NCI-H2196 treated with DMSO at 0.1 percent for 48 hours (cell line): ENCODE measurements at regions not wholly inside any gene's neighbourhood (a gene's known extent, or its start where the extent isn't known, plus 50 kb on each side); places are given as distances from the start of the nearest gene placed in this dataset.
"Not testable (repeated sequence)": the region's sequence is repeated elsewhere in the genome, so short reads cannot be mapped to it uniquely, and the experiment has no call there.

Experiments
- DNase-seq: peaks from one replicate; lab custom pipeline; 2025; ENCODE audit not compliant: unreplicated experiment; lab: John Stamatoyannopoulos, UW

DNA sequence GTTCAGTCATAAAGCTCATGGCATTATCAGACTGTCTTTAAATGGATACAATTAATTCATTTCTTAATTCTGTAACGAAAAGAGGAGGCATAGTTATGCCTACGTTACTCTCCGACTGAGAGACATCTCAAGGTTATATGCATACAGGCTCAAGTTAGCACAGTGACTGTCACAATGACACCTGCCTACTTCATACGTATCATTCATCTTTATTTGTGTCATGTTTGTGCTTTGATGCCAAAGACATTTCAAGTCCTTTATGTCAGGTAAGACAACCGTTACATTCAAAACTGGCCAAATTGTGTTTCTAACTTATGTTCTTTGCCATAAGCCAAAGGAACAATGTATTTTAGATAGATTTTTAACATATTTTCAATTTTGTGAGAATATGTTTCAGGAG is 328.8 kb upstream of the NRG3 start:
- no peak for DNase-seq

DNA sequence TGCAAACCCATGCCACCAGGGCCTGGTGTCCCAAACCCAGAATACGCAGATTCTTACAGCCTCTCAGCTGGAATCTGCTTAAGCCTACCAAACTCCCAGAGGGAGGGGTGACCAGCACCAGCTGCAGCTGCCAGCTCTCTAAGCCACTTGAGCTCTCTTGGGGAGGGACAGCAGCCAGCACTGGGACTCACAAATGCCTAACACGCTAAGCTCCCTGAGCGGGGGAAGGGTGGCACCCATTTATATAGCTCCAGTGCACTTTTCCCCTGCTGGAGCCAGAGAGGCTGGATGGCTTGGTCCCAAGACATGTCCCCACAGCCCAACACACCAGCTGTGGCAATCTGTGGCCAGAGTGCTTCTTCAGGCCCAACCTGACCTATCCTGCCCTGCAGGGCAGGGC is 326.8 kb upstream of the NRG3 start:
- DNase-seq = no peak

DNA sequence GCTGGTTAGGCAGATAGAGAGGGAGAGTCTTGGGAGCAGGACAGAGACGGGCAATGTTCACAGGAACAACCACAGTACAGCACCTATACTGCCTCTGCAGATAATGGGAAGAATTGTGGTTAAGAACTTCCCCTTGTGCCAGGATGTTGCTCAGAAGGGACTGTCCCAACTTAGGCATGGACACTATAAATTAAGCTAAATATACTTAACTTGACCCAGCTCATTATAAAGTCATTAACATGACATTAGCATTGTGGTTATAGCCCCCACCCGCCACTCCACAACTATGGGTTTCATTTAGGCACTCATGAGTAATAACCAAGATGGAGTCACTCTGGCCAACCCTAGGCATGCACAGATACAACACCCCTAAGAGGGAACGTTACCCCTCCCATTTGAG is 310.9 kb upstream of the NRG3 start:
- no peak for DNase-seq

DNA sequence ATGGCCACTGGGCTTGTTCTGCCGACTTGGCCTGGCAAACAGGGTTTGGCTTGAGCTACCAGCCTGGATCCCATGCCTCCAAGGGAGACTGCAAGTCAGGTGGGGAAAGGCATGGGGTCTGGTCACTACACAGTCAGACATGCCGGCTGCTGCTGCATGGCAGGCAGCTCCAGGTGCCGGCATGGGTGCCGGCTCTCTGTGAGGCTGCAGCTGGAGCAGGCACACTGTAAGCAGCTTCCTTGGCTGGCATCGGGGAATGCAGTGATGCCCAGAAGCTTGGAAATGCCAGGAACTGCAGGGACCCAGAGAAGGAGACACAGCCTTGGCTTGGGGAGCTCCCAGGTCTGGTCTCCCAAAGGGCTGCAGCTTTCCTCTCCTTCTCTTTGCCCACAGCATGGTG is 305.5 kb upstream of the NRG3 start:
- no peak for DNase-seq

DNA sequence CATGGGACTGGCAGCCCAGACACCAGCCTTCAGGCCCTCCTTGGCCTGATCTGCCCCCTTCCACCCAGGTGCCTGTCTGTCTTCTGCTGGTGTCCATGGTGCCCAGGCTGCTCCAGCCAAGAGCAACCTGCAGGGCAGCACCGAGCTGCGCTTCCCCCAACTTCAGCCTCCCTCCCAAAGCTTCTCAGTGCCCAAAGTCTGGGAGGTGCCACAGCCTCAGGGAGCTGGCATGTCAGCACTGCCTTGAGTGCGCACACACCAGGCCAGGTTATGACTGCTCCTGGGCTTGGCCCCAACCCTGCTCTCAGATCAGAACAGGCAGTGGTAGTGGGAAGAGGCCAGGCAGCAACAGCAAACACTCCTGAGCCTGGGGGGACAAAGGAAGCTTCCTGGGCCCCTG is 304.6 kb upstream of the NRG3 start:
- DNase-seq = no peak

DNA sequence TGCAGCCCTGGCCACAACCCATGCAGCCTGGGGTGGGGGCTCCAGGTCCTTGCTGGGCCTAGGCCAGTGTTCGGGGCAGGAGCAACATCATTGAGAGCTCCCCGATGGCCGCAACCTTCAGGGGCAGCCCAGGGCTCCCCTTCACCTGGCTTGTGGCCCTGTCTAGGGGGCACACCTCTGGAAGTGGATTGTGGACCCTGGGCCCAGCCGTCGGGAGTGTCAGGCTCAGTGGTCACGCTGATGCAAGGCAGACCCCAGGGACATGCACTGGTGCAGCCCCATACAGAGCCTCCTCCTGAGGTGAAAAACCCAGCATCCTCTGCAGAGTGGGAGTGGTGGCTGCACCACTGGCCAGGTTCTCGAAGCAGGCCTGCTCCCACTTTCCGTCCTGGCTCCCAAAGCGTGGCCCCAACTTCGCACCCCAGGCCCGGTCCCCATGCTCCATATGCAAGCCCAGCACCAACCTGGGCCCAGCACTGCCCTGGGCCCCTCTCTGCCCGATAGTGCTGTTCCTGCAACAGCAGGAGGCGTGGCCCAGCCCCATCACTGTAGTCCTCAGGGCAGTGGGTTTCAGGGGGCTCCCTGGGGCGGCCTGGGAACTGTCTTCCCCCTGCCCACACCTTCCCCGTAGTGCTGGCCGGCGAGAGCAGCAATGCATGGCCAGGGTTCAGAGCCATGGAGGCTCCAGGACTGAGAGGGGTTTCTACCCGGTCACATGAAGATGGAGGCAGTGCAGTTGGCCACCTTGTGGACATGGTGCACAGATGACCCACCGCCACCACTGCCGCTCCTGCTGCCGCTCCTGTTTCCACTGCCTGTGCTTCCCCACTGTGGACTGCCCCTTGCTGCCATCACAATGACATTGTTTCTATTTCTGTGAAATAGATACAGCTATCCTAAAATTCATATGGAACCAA is 303.9 kb upstream of the NRG3 start:
- no peak for DNase-seq

DNA sequence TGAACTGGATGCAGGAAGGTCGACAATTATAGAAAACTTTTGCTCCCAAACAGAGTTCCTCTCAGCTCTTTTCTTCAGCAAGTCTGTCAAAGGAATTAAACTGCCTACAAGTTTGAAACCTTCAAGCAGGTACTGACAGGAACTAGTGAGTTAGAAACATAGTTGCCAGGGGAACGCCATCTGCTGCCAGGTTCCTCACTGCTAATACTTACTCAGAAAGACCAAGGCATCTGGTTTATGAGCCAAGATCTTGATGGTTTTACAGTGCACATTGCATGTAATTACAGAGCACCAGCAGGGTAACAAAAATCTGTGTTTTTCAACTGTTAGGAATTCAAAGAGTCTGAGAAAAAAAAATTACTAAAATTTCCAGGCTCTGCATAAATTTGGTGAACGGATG is 300.0 kb upstream of the NRG3 start:
- no peak for DNase-seq

DNA sequence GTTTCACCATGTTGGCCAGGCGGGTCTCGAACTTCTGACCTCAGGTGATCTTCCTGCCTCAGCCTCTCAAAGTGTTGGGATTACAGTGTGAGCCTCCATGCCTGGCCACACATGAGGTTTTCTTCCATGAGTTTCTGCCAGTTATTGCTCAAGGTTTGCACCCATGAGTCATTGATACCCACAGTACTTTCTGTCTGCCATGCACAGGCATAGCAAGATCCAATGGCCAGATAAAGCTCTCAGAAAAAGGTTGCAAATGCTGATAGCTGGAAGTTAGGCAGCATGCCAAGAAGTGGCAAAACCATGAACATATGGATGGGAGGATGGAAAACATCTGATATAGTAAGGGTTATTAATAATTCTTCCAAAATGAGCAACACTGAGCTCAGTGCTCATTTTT is 298.7 kb upstream of the NRG3 start:
- no peak for DNase-seq

DNA sequence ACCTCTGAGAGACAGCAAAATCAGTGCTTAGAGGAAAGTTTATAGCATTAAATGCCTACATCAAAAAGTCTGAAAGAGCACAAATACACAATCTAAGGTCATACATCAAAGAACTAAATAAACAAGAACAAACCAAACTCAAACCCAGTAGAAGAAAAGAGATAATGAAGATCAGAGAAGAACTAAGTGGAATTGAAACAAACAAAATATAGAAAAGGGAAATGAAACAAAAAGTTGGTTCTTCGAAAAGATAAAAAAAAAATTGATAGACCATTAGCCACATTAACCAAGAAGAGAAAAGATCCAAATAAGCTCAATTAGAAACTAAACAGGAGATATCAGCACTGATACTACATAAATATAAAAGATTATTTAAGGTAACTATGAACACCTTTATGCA is 280.0 kb upstream of the NRG3 start:
- no peak for DNase-seq

DNA sequence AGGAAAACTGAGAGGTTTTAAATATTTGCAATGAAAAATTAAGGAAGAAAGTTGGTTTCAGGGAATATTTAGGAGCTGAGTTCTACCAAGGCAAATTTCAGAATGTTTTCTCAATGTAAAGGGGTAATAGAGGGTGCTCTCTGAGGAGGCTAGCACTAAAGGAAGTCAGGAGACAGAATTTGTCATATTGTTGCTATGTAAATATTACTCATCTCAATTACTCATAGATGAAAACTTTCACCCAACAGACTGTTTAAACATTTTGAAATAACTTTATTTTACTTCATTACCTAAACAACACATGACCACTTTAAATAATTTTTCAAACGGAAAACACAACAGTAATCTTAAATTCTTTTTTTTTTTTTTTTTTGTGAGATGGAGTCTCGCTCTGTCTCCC is 274.8 kb upstream of the NRG3 start:
- DNase-seq = no peak

DNA sequence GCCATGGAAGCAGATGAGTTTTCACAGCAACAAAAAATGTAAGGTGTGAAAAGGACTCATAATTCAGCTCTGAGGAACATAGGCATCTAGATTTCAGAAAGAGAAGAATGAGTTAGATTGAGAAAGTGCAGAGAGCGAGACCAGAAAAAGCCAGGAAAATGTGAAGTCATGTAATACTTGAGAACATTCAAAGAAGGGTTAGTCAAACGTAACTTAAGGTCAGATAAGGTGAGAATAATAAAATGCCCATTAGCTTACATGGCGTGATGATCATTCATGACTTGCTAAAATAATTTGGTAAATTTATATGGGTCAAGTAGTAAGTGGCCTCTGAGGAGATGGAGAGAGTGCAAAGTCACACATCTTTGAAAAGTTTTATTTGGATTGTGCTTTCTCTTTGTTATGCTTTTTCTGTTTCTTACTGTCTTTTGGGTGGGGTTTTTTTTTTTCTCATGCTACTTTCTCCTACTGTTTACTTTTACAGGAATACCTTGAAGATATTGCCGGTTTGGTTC is 271.8 kb upstream of the NRG3 start:
- no peak for DNase-seq

DNA sequence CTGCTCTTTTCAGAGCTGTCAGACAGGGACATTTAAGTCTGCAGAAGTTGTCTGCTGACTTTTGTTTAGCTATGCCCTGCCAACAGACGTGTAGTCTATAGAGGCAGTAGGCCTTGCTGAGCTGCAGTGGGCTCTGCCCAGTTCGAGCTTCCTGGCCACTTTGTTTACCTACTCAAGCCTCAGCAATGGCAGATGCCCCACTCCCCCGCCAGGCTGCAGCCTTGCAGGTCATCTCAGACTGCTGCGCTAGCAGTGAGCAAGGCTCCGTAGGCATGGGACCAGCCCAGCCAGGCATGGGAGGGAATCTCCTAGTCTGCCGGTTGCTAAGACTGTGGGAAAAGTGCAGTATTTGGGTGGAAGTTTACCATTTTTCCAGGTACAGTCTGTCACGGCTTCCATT is 230.5 kb upstream of the NRG3 start:
- not testable (repeated sequence) for DNase-seq

DNA sequence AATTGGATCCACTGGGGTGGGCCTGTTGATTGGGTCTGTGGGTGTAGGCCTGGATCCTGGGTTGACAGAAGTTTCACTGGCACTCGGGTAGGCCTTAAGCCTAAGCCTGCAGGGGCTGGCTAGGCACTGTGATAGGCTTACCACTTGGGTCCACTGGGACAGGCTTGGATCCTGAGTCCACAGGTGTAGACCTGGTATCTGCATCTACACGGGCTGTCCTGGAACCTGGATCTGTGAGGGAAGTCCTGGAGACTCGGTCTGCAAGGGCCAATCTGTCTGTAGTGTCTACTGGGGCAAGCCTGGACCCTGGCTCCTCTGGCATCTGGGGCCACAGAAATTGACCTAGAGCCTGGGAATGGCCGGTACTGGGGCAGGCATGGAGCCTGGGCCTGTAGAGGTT is 219.0 kb upstream of the NRG3 start:
- no peak for DNase-seq

DNA sequence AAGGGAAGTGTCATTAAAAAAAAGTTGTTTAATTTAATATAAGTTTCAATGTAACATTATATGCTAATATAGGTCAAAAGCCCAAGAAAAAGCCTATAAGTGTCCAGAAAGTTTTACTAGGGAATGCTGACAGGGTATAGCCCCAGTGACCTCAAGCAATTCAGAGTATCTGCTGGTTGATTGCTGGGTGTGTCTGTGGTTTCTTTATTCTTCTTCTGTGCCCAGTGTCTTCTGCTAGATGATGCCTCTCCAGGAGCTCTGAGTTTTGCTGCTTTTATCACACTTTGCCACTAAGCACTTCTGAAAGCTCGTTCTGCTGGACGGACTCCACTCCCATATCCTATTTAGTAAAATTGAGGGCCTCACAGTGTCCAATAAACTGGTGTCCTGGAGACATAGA is 212.2 kb upstream of the NRG3 start:
- no peak for DNase-seq

DNA sequence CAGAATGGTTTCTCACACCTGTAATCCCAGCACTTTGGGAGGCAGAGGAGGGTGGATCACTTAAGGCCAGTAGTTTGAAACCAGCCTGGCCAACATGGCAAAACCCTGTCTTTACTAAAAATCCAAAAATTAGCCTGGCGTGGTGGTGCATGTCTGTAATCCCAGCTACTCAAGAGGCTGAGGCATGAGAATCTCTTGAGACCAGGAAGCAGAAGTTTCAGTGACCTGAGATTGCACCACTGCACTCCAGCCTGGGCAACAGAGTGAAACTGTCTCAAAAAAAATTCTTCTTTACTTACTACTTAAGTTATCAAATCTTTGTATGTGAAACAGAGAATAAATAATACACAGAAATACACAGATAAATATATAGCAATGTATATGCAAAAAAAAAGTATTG is 210.2 kb upstream of the NRG3 start:
- DNase-seq = not testable (repeated sequence)

DNA sequence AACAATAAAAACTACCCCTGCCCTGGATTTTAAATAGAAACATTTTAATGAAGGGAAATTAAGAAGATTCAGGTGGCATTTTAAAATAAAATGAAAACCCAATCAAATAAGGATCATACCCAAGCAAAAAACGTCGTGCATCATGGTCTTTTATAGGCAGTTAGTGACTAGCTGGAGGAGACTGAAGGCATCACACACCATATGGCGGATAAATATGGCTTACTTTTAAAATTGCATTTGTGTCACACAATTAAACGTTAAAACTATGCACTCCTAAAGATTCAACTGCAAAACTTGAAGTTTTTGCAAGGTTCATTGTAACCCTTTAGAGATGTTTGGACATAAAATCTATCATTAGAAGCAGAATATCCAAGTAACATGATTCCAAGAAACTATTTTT is 200.1 kb upstream of the NRG3 start:
- DNase-seq = no peak

DNA sequence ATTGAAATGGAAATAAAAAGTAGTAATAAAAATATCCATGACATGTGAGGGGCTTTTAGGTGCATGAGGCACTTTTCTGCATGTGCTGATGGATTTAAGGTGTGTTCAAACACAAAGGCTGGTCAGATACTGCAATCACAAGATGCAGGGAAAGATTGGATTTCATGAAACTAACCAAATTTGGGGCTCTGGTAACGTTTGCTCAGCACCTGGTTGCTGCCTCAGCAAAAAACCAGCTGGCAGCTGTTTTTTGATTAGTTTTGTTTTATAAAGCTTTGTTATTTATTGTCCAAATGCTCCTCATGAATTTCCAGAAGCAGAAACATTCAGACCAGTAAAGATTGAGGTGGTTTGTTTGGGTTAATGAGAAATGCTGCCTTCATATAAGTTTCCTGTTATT is 195.7 kb upstream of the NRG3 start:
- DNase-seq = no peak

DNA sequence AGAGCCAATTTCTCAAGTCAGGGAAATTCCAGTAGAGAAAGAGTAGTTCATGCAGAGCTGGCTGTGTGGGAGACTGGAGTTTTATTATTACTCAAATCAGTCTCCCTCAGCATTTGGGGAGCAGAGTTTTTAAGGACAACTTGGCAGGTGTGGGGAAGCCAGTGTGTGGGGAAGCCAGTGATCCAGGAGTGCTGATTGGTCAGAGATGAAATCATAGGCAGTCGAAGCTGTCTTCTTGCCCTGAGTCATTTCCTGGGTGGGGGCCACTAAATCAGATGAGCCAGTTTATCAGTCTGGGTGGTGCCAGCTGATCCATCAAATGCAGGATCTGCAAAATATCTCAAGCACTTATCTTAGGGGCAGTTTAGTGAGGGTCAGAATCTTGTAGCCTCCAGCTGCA is 194.6 kb upstream of the NRG3 start:
- DNase-seq = no peak

DNA sequence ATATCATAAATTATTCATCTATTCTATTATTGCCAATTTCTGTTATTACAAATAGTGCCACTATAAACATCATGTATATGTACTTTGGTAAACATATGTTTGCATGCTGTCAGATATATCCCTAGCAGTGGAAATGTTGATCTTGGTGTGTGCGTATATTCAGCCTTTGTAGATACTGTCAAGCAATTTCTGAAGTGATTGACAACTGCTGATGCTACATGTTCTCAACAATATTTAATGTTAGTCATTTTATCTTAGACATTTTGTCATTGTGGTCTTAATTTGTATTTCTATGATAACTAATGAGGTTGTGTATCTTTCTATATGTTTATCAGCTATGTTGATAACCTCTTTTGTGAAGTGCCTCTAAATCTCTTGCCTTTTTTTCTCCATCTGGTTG is 186.5 kb upstream of the NRG3 start:
- no peak for DNase-seq

DNA sequence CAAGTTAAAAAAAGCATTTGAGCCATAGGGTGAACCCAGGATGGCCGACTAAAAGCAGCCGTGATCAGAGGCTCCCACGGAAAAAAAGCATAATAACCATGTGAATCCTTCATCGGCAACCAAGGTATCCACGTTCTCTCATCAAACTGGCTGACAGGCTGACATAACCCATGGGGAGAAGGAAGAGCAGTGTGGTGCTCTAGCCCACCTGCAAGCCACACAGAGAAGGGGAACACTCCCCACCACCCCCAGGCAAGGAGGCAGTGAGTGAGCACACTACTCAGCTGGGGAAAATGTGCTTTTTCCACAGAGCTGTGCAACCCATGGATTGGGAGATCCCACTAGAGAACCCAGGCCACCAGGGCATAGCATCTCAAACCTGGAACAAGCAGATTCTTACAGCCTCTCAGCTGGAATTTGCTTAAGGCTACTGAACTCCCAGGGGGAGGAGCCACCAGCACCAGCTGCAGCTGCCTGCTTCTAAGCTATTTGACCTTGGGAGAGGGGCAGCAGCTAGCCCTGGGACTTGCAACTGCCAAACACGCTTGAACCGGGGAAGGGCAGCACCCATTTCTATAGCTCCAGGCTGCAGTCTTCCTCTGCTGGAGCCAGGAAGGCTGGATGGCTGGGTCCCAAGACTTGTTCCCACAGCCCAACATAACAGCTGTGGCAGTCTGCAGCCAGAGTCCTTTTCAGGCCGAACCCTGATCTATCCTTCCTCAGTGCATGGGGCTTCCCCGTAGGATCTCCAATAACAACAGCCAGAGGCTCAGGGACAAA is 178.2 kb upstream of the NRG3 start:
- no peak for DNase-seq

DNA sequence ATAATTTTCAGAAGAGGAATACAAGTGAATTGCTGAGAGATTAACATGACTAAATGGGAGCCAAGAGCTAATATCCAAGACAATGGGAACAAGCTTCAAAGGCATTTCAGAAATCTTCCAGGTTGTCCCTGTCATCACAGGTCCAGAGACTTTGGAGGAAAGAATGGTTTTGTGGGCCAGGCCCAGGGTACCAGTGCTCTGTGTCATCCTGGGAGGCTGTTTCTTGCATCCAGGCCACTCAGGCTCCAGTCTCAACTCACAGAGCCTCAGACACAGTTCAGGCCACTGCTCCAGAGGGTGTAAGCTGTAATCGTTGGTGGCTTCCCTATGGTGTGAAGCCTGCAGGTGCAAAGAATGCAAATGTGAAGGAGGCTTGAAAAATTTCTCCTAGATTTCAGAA is 170.4 kb upstream of the NRG3 start:
- DNase-seq = no peak

DNA sequence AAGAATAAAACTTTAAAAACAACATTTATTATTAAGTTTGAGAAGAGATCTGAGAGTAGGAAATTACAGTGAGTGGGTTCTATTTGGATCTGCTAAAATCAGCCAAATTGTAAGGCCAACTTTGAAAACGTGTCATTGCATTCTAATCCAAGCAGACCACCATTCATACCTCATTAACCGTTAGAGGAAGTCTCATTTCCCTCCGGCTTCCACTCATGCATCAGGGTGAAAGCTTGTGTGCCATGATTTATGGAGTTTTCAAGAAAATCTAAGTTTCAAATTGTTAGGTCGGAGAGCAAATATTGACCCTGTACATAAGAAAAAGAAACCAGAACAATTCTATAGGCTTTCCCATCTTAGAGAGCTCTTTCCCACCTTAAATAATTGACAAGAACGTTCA is 166.6 kb upstream of the NRG3 start:
- no peak for DNase-seq
